ENCODE measurements at regions not wholly inside any gene's neighbourhood (a gene's known extent, or its start where the extent isn't known, plus 50 kb on each side); places are given as distances from the start of the nearest gene placed in this dataset.
"Not testable (repeated sequence)": the region's sequence is repeated elsewhere in the genome, so short reads cannot be mapped to it uniquely, and the experiment has no call there.

GRCh38 chr12:60539592-60539991 is 943.8 kb downstream of the SLC16A7 start:
- DNase-seq, result no peak

DNA sequence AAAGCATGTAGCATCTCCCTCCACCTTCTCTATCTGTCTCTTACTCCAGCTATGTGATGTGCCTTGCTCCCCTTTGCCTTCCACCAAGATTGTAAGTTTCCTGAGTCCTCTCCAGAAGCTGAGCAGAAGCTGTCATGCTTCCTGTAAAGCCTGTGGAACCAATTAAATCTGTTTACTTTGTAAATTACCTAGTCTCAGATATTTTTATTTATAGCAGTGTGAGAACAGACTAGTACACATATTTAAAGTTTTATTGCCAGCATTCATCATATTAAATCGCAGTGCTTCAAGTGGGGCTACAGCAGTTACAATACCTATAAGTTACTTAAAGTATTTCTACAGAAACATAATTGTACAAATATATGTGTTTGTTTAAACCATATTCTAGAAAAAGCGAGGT is 973.1 kb downstream of the SLC16A7 start:
- no peak for DNase-seq

- no peak for DNase-seq
Observed at GRCh38 chr12:60577607-60578006, 981.8 kb downstream of the SLC16A7 start.

DNA sequence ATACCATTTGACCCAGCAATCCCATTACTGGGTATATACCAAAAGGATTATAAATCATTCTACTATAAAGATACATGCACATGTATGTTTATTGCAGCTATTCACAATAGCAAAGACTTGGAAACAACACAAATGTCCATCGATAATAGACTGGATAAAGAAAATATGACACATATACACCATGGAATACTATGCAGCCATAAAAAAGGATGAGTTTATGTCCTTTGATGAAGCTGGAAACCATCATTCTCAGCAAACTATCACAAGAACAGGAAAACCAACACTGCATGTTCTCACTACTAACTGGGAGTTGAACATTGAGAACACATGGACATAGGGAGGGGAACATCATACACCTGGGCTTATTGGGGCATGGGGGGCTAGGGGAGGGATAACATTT is 991.8 kb downstream of the SLC16A7 start:
- not testable (repeated sequence) for DNase-seq

DNA sequence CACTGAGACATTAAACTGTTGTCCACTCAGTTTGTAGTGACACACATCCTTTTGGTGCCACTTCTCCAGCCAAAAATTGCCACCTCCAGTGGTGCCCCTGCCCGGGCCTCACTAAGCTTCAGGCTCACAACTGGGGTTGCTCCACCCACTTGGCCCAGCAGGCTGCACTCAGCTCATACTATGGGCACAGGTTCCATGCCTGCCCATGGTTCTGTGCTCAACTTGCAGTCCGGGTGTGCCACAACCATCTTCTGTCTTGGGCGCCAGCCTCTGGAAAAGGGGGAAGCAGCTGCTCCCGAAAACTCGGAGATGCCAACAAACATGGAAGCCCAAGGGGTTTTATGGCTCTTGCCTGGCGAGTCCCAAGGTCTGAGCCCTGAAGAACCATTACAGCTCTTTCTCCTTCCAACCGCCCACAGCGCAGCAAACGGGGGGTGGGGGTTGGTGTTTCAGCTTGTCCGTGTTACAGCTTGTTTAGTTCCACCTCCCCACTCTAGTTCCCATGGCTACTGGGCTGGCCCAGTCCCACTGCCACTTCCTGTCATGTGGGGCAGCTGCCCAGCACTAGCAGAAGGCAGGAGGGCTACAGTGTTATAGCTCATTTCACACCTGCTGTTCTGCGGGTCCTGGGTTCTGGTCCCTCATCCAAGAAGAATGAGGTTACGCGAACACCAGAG is 998.3 kb downstream of the SLC16A7 start:
- no peak for DNase-seq

DNA sequence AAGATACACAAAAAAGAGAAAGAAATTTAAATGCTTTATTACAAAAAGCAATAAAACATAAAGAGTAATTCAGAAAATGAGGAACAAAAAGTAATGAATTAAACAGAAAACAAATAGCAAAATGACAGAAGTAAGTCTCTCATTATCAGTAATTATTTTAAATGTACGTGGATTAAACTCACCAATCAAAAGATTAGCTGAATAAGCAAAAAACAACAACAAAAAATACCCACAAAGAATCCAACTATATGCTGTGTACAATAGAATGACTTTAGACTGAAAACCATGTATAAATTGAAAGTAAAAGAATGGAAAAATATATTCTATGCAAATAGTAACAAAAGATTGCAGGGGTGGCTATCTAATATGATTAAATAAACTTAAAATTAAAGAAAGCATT is 1006.8 kb downstream of the SLC16A7 start:
- no peak for DNase-seq

- DNase-seq, result not testable (repeated sequence)
Observed at GRCh38 chr12:60603475-60603874, 1007.6 kb downstream of the SLC16A7 start.

DNA sequence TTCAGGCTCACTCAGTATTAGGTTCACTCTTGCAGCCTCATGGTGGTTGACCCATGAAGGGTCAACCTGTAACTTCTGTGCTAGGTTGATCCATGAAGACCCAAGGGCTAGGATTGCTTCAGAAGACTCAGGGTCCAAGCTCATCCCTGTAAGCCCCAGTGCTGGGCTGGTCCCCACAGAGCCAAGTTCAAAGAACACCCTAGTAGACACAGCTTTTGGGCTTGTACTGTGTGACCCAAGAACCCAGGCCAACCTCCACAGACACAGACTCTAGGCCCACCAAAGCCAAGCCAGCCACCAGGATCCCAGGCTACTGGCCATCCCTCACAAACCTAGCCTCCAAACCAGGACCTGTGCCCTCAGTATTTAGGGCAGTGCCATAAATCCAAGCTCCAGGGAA is 1020.6 kb downstream of the SLC16A7 start:
- no peak for DNase-seq

DNA sequence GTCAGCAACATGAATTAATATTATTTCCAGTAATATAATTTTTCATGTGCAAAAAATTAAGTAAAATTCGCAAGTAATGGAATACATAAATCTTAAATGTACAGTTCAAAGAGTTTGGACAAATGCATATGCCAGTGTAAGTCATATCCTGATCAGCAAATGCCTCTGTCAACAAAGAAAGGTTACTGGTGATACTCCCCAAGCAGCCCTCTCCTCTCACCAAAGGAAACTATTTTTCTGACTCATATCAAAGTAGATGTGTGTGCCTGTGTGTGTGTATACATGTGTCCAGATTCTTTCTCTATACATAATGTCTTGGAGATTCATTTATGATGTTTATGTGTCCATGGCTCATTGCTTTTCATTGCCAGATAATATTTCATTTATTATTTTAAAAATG is 1035.0 kb downstream of the SLC16A7 start:
- DNase-seq, result no peak

DNA sequence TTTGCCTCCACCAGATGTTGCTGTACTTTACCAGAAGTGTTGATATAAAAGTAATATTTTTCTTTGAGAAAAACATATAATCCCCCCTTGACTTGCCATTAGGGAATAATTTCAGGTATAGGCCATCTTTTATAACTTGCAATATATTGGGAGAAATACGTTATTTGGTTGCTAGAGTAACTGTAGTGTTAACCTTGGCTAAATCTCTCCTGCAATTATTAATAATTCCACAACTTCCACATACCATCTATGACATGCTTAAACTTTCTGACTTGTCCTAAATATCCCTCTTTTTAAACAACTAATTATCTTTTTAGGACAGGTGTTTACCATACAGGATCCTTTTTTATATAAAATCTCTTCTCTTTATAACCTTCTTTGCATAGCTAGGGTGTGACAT is 1048.2 kb downstream of the SLC16A7 start:
- no peak for DNase-seq

DNA sequence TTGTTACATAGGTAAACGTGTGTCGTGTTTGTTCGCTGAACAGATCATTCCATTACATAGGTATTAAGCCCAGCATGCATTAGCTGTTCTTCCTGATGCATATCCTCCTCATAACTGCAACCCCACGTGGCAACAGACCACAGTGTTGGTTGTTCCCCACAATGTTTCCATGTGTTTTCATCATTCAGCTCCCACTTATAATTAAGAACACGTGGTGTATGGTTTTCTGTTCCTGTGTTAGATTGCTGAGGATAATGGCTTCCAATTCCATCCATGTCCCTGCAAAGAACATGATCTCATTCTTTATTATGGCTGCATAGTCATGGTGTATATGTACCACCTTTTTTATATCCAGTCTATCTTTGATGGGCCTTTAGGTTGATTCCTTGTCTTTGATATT is 1071.1 kb downstream of the SLC16A7 start:
- no peak for DNase-seq

DNA sequence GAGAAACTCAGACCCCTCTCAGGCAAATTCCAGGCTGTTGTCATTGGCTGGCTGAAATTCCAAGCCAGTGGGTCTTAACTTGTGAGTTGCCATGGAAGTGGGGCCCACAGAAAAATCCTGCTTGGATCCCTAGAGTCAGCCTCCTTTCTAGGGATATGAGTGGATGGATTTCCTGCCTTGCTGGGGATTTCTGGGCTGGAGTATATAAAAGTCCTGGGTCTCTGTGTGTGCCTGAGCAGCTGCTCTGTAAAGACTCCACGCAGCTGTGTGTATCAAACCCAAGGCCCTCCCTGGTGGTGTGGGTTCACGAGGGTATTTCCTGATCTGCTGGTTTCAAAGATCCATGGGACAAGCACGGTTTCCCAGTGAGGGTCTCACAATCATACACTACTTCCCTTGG is 1077.1 kb downstream of the SLC16A7 start:
- no peak for DNase-seq

DNA sequence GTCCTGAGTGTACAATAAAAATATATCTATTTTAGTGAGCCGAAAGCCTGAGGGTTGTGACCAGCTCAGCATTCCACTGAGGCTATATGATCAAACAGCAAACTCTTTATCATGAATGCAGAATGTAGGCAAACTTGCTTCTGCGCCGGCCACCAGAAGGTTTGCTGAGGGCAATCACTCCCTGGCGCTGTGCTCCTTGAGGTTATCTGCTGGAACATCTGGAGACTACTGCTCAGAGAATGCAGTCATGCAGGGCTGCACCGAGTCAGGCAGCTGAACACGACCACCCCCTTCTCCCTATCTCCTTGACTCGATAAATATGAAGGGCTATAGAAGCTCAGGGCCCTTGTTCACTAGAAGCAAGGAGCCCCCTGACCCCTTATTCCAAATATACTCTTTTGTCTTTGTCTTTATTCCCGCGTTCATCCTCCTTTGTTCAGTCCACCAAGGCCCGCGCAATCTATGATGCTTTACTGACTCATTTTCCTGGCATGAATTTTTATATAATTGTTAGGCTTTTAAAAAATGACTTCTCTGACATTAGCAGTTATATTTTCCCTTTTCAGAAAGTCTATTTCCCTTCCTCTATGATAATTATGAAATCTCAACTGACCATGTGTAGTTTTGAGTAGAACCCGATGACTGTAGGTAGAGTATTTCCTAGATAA is 1089.3 kb downstream of the SLC16A7 start:
- DNase-seq, result no peak

GRCh38 chr12:60689137-60689536 is 1093.3 kb downstream of the SLC16A7 start:
- DNase-seq, result no peak

GRCh38 chr12:60693019-60693626 is 1097.3 kb downstream of the SLC16A7 start:
- DNase-seq, result no peak

- no peak for DNase-seq
Observed at GRCh38 chr12:60704171-60704914, 1108.5 kb downstream of the SLC16A7 start.

DNA sequence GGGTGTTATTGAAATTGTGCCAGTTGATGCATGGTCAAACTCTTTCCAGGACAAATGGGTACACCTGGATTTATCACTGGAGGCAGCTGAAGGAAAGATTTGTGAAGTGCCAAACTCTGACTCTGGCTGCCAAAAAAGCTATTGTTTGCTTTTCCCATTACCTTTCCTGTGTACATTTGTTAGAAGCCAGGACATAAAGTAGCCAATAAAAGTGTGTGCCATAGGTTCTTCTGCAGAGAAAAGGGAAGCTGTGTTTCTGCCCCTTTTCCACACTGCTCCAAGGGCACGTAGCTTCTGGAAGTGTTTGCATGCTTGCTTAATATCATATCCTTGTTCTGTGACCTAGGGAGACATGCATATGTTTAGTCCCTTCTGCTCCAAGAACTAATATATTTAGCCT is 1114.4 kb downstream of the SLC16A7 start:
- DNase-seq, result no peak

- DNase-seq, result no peak
Observed at GRCh38 chr12:60714141-60714900, 1118.5 kb downstream of the SLC16A7 start.

- DNase-seq, result no peak
Observed at GRCh38 chr12:60724475-60724874, 1128.6 kb downstream of the SLC16A7 start.

DNA sequence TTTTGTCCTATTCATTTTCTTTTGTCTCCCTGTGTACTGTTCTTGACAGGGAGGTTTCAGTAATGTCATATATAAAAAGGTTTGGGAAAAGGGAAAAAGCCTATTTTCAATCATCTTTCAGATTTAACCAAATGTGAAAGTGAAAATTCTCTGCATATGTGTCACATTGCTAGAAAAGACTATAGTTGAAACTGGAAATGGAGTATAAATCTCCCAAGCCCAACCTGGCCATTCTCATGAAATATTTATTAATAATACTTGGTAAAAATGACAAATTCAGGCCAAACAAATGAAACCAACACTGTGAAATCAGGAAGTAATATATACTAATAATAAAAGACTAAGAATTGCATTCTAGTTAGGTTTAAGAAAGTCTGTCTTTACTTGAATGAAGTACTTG is 1129.2 kb downstream of the SLC16A7 start:
- DNase-seq, result no peak

DNA sequence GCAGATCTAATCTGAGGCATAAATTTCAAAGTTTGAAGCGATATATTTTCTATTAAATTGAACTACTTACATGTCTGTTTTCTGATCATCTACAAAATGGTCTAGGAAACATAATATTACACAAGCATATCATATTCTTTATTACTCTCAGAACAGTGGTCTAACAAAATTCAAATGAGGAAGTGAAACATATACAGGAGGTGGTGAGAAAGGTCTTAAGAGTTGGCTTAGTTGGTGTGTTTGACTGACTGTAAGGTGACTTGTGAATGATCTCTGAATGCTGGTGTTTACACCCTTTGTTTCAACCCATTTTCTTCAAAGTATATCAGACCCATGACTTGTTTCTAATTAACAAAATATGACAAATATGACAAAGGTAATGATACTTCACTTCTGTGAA is 1156.8 kb downstream of the SLC16A7 start:
- no peak for DNase-seq

- DNase-seq, result no peak
Observed at GRCh38 chr12:60758224-60758623, 1162.4 kb downstream of the SLC16A7 start.

- DNase-seq, result no peak
Observed at GRCh38 chr12:60760965-60761364, 1165.1 kb downstream of the SLC16A7 start.
